PC-3 (cell line): ENCODE measurements at regions not wholly inside any gene's neighbourhood (a gene's known extent, or its start where the extent isn't known, plus 50 kb on each side); places are given as distances from the start of the nearest gene placed in this dataset.

Source experiments
- EZH2 ChIP-seq: fragments of 300-600 bp; sonication (generic); IDR thresholded peaks from one replicate; pipeline ENCODE4 v1.6.1; 2017; ENCODE audit warnings: antibody characterized with exemption, mild to moderate bottlenecking, low read length; ENCODE audit not compliant: unreplicated experiment
- EZH2phosphoT487 ChIP-seq: fragments of 300-600 bp; sonication (generic); IDR thresholded peaks from 2 replicates; pipeline ENCODE4 v1.6.1; 2018; ENCODE audit warnings: mild to moderate bottlenecking, antibody characterized with exemption, low read length, borderline replicate concordance
- TF ChIP-seq, protein P1 (sequence below): fragments of 300-600 bp; sonication (generic); conservative IDR thresholded peaks from 2 replicates; pipeline ENCODE4 v1.5.1; 2017; ENCODE audit warnings: antibody characterized with exemption, low read depth, mild to moderate bottlenecking, low read length

DNA sequence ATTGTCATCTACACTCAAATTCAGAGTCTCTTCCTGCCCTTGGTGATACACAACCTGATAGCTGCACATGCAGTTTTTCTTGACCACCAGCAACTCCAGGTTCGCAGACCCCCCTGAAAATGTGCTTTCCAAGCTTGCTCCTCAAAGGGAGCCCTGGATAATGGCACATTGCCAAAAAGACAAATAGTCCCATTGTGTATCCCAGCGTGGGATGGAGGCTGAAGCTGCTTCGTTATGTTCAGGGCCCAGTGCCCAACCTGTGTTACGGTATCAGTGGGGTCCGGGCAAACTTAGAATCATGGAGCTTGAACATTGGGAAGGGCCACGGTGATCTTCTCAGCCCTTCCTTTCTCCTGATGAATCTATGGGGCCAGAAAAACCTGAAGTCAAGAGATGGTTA, 173.0 kb downstream of the TEX29 start:
- TF ChIP-seq EZH2phosphoT487 (no peak), EZH2 (no peak)
- TF ChIP-seq, protein P1, sequence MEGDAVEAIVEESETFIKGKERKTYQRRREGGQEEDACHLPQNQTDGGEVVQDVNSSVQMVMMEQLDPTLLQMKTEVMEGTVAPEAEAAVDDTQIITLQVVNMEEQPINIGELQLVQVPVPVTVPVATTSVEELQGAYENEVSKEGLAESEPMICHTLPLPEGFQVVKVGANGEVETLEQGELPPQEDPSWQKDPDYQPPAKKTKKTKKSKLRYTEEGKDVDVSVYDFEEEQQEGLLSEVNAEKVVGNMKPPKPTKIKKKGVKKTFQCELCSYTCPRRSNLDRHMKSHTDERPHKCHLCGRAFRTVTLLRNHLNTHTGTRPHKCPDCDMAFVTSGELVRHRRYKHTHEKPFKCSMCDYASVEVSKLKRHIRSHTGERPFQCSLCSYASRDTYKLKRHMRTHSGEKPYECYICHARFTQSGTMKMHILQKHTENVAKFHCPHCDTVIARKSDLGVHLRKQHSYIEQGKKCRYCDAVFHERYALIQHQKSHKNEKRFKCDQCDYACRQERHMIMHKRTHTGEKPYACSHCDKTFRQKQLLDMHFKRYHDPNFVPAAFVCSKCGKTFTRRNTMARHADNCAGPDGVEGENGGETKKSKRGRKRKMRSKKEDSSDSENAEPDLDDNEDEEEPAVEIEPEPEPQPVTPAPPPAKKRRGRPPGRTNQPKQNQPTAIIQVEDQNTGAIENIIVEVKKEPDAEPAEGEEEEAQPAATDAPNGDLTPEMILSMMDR = no peak
